ENCODE measurements at regions not wholly inside any gene's neighbourhood (a gene's known extent, or its start where the extent isn't known, plus 50 kb on each side); places are given as distances from the start of the nearest gene placed in this dataset.

DNA sequence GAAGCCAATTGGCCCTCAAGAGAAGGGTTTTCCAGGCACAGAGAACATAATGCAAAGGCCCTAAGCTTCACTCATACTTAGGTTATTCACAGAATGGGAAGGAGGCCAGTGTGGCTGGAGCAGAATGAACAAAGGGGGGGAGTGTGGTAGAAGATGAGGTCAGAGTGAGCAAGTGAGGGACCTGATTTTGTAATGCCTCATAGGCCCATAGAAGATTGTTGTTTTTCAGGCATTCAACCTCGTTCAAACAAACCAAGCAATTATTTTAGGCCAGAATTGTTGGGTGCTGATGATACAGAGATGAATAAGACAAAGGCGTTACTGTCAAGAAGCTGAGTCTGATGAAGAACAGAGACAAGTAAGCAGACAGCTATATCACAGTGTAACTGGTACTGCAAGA is 54.5 kb upstream of the RAP1A start:
- 15% methylated on average over 1 of the region's 2 CpGs for WGBS
- H2BK15ac ChIP-seq (ENCODE audit: low read depth, poor library complexity, severe bottlenecking), result no peak overlapping the region

DNA sequence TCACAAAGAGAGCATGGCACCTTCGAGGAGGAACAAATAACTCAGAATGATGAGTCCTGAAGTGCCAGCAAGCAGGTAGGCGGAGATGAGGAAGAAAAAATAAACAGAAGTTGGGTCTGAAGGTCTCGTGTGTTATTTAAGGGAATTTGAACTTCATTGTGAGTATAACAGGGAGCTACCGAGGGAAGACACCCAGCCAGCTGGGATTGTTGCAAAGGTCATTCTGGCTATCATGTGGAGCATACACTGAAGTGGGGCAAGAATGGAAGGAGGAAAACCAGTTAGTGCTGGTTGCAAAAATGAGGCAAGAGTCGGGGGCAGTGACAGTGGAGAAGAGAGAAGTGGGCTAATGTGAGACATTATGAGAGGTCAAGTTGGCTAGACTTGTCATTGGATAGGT is 53.6 kb upstream of the RAP1A start:
- 74% methylated on average over 5 of the region's 5 CpGs for WGBS
- Histone ChIP-seq H3K23ac (ENCODE audit: low read length in 2 of 2) (no peak overlapping the region), H3K9ac (ENCODE audit: low read length) (no peak overlapping the region), H2BK120ac (ENCODE audit: low read depth, low read length) (no peak overlapping the region), H2BK15ac (ENCODE audit: low read depth, poor library complexity, severe bottlenecking) (no peak overlapping the region), H4K8ac (ENCODE audit: low read length) (no peak overlapping the region), H4K91ac (ENCODE audit: low read length) (no peak overlapping the region), H2BK12ac (ENCODE audit: low read length in 2 of 2) (no peak overlapping the region), H3K4me1 (ENCODE audit: control insufficient read depth, insufficient read depth, low read depth, low read length) (peaks cover 3% of the 10 kb centered on the region), H2BK5ac (ENCODE audit: low read depth, low read length, poor library complexity, severe bottlenecking) (no peak overlapping the region), H2AFZ (ENCODE audit: low read depth, low read length) (no peak overlapping the region), H3K14ac (ENCODE audit: low read length in 2 of 2) (no peak overlapping the region), H3K79me1 (replicated peaks; ENCODE audit: low read length, poor library complexity, severe bottlenecking) (no peaks in the 10 kb centered on the region), H3K27ac (ENCODE audit: low read length, poor library complexity, severe bottlenecking) (no peak overlapping the region), H3K36me3 (ENCODE audit: control insufficient read depth in 1 of 2, insufficient read depth in 2 of 2, low read depth in 1 of 2, low read length in 2 of 2) (no peaks in the 10 kb centered on the region), H3K4ac (ENCODE audit: low read depth in 1 of 2, low read length in 2 of 2) (no peak overlapping the region), H2AK5ac (ENCODE audit: low read length, severe bottlenecking) (no peak overlapping the region), H3K18ac (ENCODE audit: low read depth in 1 of 2, low read length in 2 of 2) (no peak overlapping the region), H3K4me2 (ENCODE audit: low read length, poor library complexity, severe bottlenecking) (no peak overlapping the region), H3K4me3 (ENCODE audit: insufficient read depth in 1 of 2, low read depth in 1 of 2, low read length in 2 of 2) (no peak overlapping the region), H3K27me3 (ENCODE audit: control insufficient read depth in 1 of 2, insufficient read depth in 1 of 2, low read length in 2 of 2) (no peaks in the 10 kb centered on the region), H3K9me3 (ENCODE audit: control insufficient read depth, low read length) (no peaks in the 10 kb centered on the region)
- DNase-seq, result no peak

More for the DNA sequence above, 54.5 kb upstream of the RAP1A start:
- H2BK5ac ChIP-seq (ENCODE audit: low read depth, low read length, poor library complexity, severe bottlenecking), result no peak overlapping the region
- no peak overlapping the region for H3K27ac ChIP-seq (ENCODE audit: low read length, poor library complexity, severe bottlenecking)
- peaks cover 3% of the 10 kb centered on the region for H3K4me1 ChIP-seq (ENCODE audit: control insufficient read depth, insufficient read depth, low read depth, low read length)
- H2BK12ac ChIP-seq (ENCODE audit: low read length in 2 of 2), result peak overlapping the region in 1 of 2 experiments; percentile 55
- no peak overlapping the region for H4K8ac ChIP-seq (ENCODE audit: low read length)
- no peak overlapping the region for H4K91ac ChIP-seq (ENCODE audit: low read length)
- H2AFZ ChIP-seq (ENCODE audit: low read depth, low read length), result no peak overlapping the region
- no peak overlapping the region for H3K4me3 ChIP-seq (ENCODE audit: insufficient read depth in 1 of 2, low read depth in 1 of 2, low read length in 2 of 2)
- no peaks in the 10 kb centered on the region for H3K36me3 ChIP-seq (ENCODE audit: control insufficient read depth in 1 of 2, insufficient read depth in 2 of 2, low read depth in 1 of 2, low read length in 2 of 2)
- H3K14ac ChIP-seq (ENCODE audit: low read length in 2 of 2), result no peak overlapping the region
- H2BK120ac ChIP-seq (ENCODE audit: low read depth, low read length), result no peak overlapping the region
- DNase-seq, result peak; percentile 73
- no peaks in the 10 kb centered on the region for H3K27me3 ChIP-seq (ENCODE audit: control insufficient read depth in 1 of 2, insufficient read depth in 1 of 2, low read length in 2 of 2)
- no peaks in the 10 kb centered on the region for H3K79me1 ChIP-seq (replicated peaks; ENCODE audit: low read length, poor library complexity, severe bottlenecking)
- H3K4me2 ChIP-seq (ENCODE audit: low read length, poor library complexity, severe bottlenecking), result no peak overlapping the region
- no peak overlapping the region for H2AK5ac ChIP-seq (ENCODE audit: low read length, severe bottlenecking)
- no peak overlapping the region for H3K4ac ChIP-seq (ENCODE audit: low read depth in 1 of 2, low read length in 2 of 2)
- H3K9me3 ChIP-seq (ENCODE audit: control insufficient read depth, low read length), result no peaks in the 10 kb centered on the region
- H3K18ac ChIP-seq (ENCODE audit: low read depth in 1 of 2, low read length in 2 of 2), result no peak overlapping the region
- H3K23ac ChIP-seq (ENCODE audit: low read length in 2 of 2), result no peak overlapping the region
- H3K9ac ChIP-seq (ENCODE audit: low read length), result no peak overlapping the region

DNA sequence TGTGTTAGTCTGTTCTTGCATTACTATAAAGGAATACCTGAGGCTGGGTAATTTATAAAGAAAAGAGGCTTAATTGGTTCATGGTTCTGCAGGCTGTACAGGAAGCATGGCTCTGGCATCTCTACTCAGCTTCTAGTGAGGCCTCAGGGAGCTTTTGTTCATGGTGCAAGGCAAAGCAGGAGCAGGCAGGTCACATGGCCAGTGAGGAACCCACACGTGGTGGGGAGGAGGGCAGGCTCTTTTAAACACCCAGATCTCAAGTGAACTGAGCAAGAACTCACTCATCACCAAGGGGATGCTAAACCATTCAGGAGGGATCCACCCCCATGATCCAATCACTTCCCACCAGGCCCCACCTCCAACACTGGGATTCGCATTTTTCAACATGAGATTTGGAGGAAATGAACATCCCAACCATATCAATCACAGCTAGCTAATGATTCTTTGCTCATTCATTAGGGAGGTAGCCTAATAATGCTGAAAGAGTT is 51.4 kb upstream of the RAP1A start:
- H2AFZ ChIP-seq (ENCODE audit: low read depth, low read length), result no peak overlapping the region
- H3K36me3 ChIP-seq (ENCODE audit: control insufficient read depth in 1 of 2, insufficient read depth in 2 of 2, low read depth in 1 of 2, low read length in 2 of 2), result no peaks in the 10 kb centered on the region
- no peak for DNase-seq
- no peak overlapping the region for H3K14ac ChIP-seq (ENCODE audit: low read length in 2 of 2)
- no peak overlapping the region for H2BK15ac ChIP-seq (ENCODE audit: low read depth, poor library complexity, severe bottlenecking)
- H3K9ac ChIP-seq (ENCODE audit: low read length), result no peak overlapping the region
- WGBS, result 76% methylated on average over 2 of the region's 2 CpGs
- no peaks in the 10 kb centered on the region for H3K79me1 ChIP-seq (replicated peaks; ENCODE audit: low read length, poor library complexity, severe bottlenecking)
- H3K23ac ChIP-seq (ENCODE audit: low read length in 2 of 2), result no peak overlapping the region
- H2BK5ac ChIP-seq (ENCODE audit: low read depth, low read length, poor library complexity, severe bottlenecking), result no peak overlapping the region
- no peak overlapping the region for H2AK5ac ChIP-seq (ENCODE audit: low read length, severe bottlenecking)
- H3K9me3 ChIP-seq (ENCODE audit: control insufficient read depth, low read length), result no peaks in the 10 kb centered on the region
- H3K27ac ChIP-seq (ENCODE audit: low read length, poor library complexity, severe bottlenecking), result no peak overlapping the region
- no peak overlapping the region for H4K8ac ChIP-seq (ENCODE audit: low read length)
- no peak overlapping the region for H2BK12ac ChIP-seq (ENCODE audit: low read length in 2 of 2)
- no peak overlapping the region for H3K4ac ChIP-seq (ENCODE audit: low read depth in 1 of 2, low read length in 2 of 2)
- H3K4me2 ChIP-seq (ENCODE audit: low read length, poor library complexity, severe bottlenecking), result no peak overlapping the region
- no peak overlapping the region for H3K18ac ChIP-seq (ENCODE audit: low read depth in 1 of 2, low read length in 2 of 2)
- H3K4me3 ChIP-seq (ENCODE audit: insufficient read depth in 1 of 2, low read depth in 1 of 2, low read length in 2 of 2), result no peak overlapping the region
- no peak overlapping the region for H2BK120ac ChIP-seq (ENCODE audit: low read depth, low read length)
- H3K4me1 ChIP-seq (ENCODE audit: control insufficient read depth, insufficient read depth, low read depth, low read length), result peaks cover 4% of the 10 kb centered on the region
- no peak overlapping the region for H4K91ac ChIP-seq (ENCODE audit: low read length)
- H3K27me3 ChIP-seq (ENCODE audit: control insufficient read depth in 1 of 2, insufficient read depth in 1 of 2, low read length in 2 of 2), result no peaks in the 10 kb centered on the region

All from mesenchymal stem cell (in vitro differentiated cells and primary cell).